ENCODE measurements at regions not wholly inside any gene's neighbourhood (a gene's known extent, or its start where the extent isn't known, plus 50 kb on each side); places are given as distances from the start of the nearest gene placed in this dataset.

DNA sequence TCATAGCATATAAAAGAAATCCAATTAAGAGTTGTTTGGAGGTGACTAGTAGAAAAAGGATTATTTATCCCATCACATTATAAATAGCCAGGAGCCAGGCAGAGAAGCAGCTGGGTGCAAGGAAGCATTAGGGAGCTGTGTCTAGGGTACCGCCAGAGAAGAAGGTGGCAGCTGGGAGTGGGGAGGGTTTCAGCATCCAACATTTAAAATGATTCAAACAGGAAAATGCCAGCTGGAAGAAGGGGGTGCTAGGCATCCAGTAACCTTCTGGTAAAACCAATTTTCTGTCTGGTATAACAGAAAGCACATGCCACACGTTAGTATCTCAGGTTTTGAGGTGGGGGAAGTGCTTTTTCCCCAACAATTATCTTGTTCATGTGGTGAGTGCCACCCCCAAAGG lies 452.4 kb downstream of the ZEB2 start (continued):
- TF ChIP-seq, protein P1, sequence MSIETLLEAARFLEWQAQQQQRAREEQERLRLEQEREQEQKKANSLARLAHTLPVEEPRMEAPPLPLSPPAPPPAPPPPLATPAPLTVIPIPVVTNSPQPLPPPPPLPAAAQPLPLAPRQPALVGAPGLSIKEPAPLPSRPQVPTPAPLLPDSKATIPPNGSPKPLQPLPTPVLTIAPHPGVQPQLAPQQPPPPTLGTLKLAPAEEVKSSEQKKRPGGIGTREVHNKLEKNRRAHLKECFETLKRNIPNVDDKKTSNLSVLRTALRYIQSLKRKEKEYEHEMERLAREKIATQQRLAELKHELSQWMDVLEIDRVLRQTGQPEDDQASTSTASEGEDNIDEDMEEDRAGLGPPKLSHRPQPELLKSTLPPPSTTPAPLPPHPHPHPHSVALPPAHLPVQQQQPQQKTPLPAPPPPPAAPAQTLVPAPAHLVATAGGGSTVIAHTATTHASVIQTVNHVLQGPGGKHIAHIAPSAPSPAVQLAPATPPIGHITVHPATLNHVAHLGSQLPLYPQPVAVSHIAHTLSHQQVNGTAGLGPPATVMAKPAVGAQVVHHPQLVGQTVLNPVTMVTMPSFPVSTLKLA (conservative IDR thresholded peaks at IDR 0.05) = no peak
- TF ChIP-seq, protein P2, sequence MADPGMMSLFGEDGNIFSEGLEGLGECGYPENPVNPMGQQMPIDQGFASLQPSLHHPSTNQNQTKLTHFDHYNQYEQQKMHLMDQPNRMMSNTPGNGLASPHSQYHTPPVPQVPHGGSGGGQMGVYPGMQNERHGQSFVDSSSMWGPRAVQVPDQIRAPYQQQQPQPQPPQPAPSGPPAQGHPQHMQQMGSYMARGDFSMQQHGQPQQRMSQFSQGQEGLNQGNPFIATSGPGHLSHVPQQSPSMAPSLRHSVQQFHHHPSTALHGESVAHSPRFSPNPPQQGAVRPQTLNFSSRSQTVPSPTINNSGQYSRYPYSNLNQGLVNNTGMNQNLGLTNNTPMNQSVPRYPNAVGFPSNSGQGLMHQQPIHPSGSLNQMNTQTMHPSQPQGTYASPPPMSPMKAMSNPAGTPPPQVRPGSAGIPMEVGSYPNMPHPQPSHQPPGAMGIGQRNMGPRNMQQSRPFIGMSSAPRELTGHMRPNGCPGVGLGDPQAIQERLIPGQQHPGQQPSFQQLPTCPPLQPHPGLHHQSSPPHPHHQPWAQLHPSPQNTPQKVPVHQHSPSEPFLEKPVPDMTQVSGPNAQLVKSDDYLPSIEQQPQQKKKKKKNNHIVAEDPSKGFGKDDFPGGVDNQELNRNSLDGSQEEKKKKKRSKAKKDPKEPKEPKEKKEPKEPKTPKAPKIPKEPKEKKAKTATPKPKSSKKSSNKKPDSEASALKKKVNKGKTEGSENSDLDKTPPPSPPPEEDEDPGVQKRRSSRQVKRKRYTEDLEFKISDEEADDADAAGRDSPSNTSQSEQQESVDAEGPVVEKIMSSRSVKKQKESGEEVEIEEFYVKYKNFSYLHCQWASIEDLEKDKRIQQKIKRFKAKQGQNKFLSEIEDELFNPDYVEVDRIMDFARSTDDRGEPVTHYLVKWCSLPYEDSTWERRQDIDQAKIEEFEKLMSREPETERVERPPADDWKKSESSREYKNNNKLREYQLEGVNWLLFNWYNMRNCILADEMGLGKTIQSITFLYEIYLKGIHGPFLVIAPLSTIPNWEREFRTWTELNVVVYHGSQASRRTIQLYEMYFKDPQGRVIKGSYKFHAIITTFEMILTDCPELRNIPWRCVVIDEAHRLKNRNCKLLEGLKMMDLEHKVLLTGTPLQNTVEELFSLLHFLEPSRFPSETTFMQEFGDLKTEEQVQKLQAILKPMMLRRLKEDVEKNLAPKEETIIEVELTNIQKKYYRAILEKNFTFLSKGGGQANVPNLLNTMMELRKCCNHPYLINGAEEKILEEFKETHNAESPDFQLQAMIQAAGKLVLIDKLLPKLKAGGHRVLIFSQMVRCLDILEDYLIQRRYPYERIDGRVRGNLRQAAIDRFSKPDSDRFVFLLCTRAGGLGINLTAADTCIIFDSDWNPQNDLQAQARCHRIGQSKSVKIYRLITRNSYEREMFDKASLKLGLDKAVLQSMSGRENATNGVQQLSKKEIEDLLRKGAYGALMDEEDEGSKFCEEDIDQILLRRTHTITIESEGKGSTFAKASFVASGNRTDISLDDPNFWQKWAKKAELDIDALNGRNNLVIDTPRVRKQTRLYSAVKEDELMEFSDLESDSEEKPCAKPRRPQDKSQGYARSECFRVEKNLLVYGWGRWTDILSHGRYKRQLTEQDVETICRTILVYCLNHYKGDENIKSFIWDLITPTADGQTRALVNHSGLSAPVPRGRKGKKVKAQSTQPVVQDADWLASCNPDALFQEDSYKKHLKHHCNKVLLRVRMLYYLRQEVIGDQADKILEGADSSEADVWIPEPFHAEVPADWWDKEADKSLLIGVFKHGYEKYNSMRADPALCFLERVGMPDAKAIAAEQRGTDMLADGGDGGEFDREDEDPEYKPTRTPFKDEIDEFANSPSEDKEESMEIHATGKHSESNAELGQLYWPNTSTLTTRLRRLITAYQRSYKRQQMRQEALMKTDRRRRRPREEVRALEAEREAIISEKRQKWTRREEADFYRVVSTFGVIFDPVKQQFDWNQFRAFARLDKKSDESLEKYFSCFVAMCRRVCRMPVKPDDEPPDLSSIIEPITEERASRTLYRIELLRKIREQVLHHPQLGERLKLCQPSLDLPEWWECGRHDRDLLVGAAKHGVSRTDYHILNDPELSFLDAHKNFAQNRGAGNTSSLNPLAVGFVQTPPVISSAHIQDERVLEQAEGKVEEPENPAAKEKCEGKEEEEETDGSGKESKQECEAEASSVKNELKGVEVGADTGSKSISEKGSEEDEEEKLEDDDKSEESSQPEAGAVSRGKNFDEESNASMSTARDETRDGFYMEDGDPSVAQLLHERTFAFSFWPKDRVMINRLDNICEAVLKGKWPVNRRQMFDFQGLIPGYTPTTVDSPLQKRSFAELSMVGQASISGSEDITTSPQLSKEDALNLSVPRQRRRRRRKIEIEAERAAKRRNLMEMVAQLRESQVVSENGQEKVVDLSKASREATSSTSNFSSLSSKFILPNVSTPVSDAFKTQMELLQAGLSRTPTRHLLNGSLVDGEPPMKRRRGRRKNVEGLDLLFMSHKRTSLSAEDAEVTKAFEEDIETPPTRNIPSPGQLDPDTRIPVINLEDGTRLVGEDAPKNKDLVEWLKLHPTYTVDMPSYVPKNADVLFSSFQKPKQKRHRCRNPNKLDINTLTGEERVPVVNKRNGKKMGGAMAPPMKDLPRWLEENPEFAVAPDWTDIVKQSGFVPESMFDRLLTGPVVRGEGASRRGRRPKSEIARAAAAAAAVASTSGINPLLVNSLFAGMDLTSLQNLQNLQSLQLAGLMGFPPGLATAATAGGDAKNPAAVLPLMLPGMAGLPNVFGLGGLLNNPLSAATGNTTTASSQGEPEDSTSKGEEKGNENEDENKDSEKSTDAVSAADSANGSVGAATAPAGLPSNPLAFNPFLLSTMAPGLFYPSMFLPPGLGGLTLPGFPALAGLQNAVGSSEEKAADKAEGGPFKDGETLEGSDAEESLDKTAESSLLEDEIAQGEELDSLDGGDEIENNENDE (IDR thresholded peaks at IDR 0.05; ENCODE audit: low read depth, low read length) = no peak
- TF ChIP-seq MXI1 (IDR thresholded peaks at IDR 0.05; ENCODE audit: low read depth, low read length) = no peak
- no peak for TF ChIP-seq ZBTB7A (IDR thresholded peaks at IDR 0.05; ENCODE audit: borderline replicate concordance, control insufficient read depth, low read depth, low read length)
- TF ChIP-seq, protein P3, sequence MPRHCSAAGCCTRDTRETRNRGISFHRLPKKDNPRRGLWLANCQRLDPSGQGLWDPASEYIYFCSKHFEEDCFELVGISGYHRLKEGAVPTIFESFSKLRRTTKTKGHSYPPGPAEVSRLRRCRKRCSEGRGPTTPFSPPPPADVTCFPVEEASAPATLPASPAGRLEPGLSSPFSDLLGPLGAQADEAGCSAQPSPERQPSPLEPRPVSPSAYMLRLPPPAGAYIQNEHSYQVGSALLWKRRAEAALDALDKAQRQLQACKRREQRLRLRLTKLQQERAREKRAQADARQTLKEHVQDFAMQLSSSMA (CRISPR knock-in tag; IDR thresholded peaks at IDR 0.05) = no peak
